ENCODE measurements at regions not wholly inside any gene's neighbourhood (a gene's known extent, or its start where the extent isn't known, plus 50 kb on each side); places are given as distances from the start of the nearest gene placed in this dataset.

DNA sequence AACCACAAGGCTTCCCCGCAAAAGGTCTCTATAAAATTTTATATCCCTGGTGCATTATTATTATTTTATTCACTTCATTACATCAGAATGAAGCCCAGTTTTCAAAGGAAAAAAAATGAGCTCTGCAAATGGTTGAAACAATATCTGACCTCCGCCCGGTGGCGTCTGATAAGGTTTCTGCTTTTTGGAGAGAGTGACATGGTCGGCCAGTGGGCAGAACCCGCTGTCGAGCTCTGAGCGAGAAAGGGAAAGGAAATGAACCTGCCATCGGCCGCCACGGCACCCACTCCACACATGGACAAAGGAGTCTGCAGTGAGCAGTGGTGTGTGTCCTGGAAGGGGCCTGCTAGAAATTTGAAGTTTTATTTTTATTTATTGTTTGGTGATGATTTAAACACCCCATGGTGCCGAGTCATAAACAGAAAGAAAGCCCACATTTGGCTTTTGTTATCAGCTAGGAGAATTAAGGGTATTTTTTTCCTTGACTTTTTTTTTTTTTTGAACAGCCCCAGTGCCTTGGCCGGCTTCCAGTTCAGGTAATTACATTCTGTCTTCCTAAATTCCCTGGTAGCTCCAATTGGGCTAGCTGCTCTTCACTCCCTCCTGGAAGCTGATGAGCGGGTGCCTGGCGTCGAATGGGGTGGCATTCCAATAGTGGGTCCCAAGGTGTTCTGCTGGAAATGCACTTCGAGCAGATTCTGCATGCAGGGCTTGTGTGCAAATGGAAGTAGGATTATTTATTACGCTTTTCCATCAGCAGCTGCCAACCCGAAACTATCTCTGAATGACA, 149.4 kb upstream of the MKI67 start:
- intact Hi-C loops (cut with DNase I), result no loop called here
- Histone ChIP-seq H3K27me3 (peaks cover 42% of the 10 kb centered on the region), H3K4me3 (no peak overlapping the region), H3K27ac (no peak overlapping the region), H3K36me3 (no peaks in the 10 kb centered on the region), H3K9me3 (no peaks in the 10 kb centered on the region), H3K4me1 (no peaks in the 10 kb centered on the region)
- no peak for DNase-seq
- TF ChIP-seq, protein P1, sequence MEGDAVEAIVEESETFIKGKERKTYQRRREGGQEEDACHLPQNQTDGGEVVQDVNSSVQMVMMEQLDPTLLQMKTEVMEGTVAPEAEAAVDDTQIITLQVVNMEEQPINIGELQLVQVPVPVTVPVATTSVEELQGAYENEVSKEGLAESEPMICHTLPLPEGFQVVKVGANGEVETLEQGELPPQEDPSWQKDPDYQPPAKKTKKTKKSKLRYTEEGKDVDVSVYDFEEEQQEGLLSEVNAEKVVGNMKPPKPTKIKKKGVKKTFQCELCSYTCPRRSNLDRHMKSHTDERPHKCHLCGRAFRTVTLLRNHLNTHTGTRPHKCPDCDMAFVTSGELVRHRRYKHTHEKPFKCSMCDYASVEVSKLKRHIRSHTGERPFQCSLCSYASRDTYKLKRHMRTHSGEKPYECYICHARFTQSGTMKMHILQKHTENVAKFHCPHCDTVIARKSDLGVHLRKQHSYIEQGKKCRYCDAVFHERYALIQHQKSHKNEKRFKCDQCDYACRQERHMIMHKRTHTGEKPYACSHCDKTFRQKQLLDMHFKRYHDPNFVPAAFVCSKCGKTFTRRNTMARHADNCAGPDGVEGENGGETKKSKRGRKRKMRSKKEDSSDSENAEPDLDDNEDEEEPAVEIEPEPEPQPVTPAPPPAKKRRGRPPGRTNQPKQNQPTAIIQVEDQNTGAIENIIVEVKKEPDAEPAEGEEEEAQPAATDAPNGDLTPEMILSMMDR (IDR thresholded peaks at IDR 0.05), result no peak
- no peak for ATAC-seq

DNA sequence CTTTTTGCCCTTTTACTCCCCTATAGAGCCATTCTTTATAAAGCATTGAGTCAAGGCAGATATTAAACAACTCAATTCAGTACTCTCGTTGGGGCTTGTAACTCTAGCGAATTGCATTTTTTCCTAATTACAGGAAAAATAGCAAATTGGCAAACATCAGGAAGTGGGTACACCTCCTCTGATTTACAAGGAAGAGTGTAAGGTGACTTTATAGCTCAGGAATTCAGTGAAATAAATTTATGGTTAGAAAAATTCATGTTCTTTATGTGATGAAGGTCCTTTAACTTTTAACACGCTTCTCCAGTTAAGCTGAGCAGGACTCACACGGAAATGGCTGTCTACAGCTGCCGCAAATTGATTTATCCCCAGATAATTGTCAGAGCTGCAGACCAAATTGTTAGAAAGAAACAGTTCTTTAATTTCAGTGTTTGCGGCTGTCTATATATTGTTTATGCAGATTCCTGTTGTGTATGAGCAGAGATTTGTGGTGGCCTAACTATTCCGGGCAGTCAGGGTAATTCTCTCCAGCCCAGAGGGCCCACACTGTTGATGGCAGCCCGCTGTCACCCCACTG, 151.1 kb upstream of the MKI67 start:
- Histone ChIP-seq H3K4me3 (no peak overlapping the region), H3K4me1 (no peaks in the 10 kb centered on the region), H3K27me3 (peaks cover 42% of the 10 kb centered on the region), H3K36me3 (no peaks in the 10 kb centered on the region), H3K27ac (no peak overlapping the region), H3K9me3 (no peaks in the 10 kb centered on the region)
- no peak for ATAC-seq
- TF ChIP-seq, protein P1 (IDR thresholded peaks at IDR 0.05), result no peak
- no peak for DNase-seq
- intact Hi-C loops (cut with DNase I), result no loop called here

DNA sequence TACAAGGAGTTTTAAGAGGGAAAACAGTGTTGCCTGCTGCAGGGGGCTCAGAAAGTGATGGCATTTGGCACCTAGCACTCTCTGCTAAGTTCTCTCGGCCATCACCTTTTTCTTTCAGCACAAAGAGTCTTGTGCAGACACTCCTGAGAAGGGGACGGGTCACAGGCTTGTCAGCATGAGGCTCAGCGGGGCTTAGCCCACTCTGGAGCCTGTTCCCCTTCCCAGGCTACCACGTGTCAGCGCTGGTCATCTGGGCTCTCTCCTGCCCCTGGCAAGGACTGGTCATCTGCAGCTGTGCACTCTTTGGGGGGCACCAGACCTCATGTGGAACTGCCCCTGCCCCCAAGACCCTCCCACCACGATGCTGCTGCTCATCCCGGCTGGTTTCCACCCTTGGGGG, 152.1 kb upstream of the MKI67 start:
- Histone ChIP-seq H3K9me3 (no peaks in the 10 kb centered on the region), H3K36me3 (no peaks in the 10 kb centered on the region), H3K4me3 (no peak overlapping the region), H3K4me1 (no peaks in the 10 kb centered on the region), H3K27ac (no peak overlapping the region), H3K27me3 (peaks cover 35% of the 10 kb centered on the region)
- DNase-seq (no peak), ATAC-seq (no peak)
- TF ChIP-seq, protein P1 (IDR thresholded peaks at IDR 0.05), result no peak
- intact Hi-C loops (cut with DNase I), result no loop called here

DNA sequence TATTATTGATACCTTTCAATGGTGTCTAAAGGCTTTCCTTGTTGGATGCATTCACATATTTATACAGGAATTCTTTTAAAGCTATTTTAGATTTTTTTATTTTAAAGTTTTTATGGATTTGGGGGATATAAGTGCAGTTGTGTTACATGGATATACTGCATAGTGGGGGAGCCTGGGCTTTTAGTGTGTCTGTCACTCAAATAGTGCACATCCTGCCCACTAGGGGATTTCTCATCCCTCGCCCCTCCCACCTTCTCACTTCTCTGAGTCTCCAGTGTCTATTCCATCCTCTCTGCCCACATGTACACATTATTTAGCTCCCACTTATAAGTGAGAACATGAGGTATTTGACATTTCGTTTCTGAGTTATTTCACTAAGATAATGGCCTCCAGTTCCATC, 154.0 kb upstream of the MKI67 start:
- ATAC-seq, result no peak
- H3K27me3 ChIP-seq, result peaks cover 40% of the 10 kb centered on the region

GRCh38 chr10:128281343-128281742, 155.1 kb upstream of the MKI67 start:
- H3K9me3 ChIP-seq, result no peaks in the 10 kb centered on the region
- H3K4me1 ChIP-seq, result no peaks in the 10 kb centered on the region
- intact Hi-C loops (cut with DNase I), result no loop called here
- H3K27ac ChIP-seq, result no peak overlapping the region
- no peaks in the 10 kb centered on the region for H3K36me3 ChIP-seq
- no peak overlapping the region for H3K4me3 ChIP-seq
- no peak for ATAC-seq
- TF ChIP-seq, protein P1 (IDR thresholded peaks at IDR 0.05), result no peak
- peaks cover 47% of the 10 kb centered on the region for H3K27me3 ChIP-seq
- DNase-seq, result no peak

More for the DNA sequence above, 154.0 kb upstream of the MKI67 start:
- Histone ChIP-seq H3K36me3 (no peaks in the 10 kb centered on the region), H3K9me3 (no peaks in the 10 kb centered on the region), H3K4me1 (no peaks in the 10 kb centered on the region), H3K27ac (no peak overlapping the region), H3K4me3 (no peak overlapping the region)
- intact Hi-C loops (cut with DNase I), result no loop called here
- TF ChIP-seq, protein P1 (IDR thresholded peaks at IDR 0.05), result no peak
- DNase-seq, result no peak
